ENCODE measurements at regions not wholly inside any gene's neighbourhood (a gene's known extent, or its start where the extent isn't known, plus 50 kb on each side); places are given as distances from the start of the nearest gene placed in this dataset.

- H3K27me3 ChIP-seq (ENCODE audit: insufficient read depth, low read depth, low read length), result no peaks in the 10 kb centered on the region
- TF ChIP-seq EZH2 (IDR thresholded peaks at IDR 0.05; ENCODE audit: borderline replicate concordance, insufficient read depth, low read length, poor library complexity, severe bottlenecking), result no peak
- TF ChIP-seq REST (IDR thresholded peaks at IDR 0.05; ENCODE audit: borderline replicate concordance), result no peak
- TF ChIP-seq, protein P1, sequence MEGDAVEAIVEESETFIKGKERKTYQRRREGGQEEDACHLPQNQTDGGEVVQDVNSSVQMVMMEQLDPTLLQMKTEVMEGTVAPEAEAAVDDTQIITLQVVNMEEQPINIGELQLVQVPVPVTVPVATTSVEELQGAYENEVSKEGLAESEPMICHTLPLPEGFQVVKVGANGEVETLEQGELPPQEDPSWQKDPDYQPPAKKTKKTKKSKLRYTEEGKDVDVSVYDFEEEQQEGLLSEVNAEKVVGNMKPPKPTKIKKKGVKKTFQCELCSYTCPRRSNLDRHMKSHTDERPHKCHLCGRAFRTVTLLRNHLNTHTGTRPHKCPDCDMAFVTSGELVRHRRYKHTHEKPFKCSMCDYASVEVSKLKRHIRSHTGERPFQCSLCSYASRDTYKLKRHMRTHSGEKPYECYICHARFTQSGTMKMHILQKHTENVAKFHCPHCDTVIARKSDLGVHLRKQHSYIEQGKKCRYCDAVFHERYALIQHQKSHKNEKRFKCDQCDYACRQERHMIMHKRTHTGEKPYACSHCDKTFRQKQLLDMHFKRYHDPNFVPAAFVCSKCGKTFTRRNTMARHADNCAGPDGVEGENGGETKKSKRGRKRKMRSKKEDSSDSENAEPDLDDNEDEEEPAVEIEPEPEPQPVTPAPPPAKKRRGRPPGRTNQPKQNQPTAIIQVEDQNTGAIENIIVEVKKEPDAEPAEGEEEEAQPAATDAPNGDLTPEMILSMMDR (IDR thresholded peaks at IDR 0.05; ENCODE audit: poor library complexity, severe bottlenecking), result peak; percentile 17
- no peak for TF ChIP-seq RAD21 (conservative IDR thresholded peaks at IDR 0.05)
- peak; percentile 22 for TF ChIP-seq SMC3 (conservative IDR thresholded peaks at IDR 0.05; ENCODE audit: poor library complexity)
- H2AFZ ChIP-seq (ENCODE audit: low read depth, low read length), result no peak overlapping the region
- H3K36me3 ChIP-seq (ENCODE audit: insufficient read depth, low read length), result no peaks in the 10 kb centered on the region
- H3K9ac ChIP-seq (ENCODE audit: low read length), result no peak overlapping the region
- no peaks in the 10 kb centered on the region for H4K20me1 ChIP-seq (ENCODE audit: insufficient read depth)
- no peak overlapping the region for H3K4me3 ChIP-seq (ENCODE audit: low read length)
- no peaks in the 10 kb centered on the region for H3K9me2 ChIP-seq (ENCODE audit: insufficient read depth, low read length)
- H3K27ac ChIP-seq (ENCODE audit: low read length), result no peak overlapping the region
- no peaks in the 10 kb centered on the region for H3F3A ChIP-seq (ENCODE audit: insufficient read depth, low read length, poor library complexity, severe bottlenecking)
- no peaks in the 10 kb centered on the region for H3K79me2 ChIP-seq (replicated peaks; ENCODE audit: insufficient read depth, low read length)
- no peaks in the 10 kb centered on the region for H3K9me3 ChIP-seq (ENCODE audit: low read length)
- H3K4me2 ChIP-seq (ENCODE audit: low read length), result no peak overlapping the region
These were observed 380.8 kb downstream of the HHIPL2 start for GRCh38 chr1:222167111-222167510.

DNA sequence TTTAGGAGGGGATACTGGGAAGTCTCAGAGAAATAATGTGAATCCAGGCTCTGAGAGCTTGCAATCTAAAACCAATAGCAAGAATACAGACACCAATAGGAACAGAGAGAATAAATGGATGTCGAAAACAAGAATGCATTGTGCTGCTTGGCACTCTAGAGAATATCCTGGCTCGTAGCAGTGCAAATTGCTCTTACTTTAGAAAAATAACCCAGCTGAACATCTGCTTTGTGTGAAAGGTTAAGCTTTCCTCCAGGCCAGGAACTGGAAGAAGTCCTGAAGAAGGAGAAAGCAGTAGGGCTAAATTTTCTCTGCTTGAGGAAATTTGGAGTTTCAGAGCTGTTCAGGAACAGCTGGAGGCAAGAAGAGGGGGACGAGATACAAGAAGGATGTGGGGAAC lies 382.3 kb downstream of the HHIPL2 start:
- no peak overlapping the region for H3K27ac ChIP-seq (ENCODE audit: low read length)
- TF ChIP-seq EZH2 (IDR thresholded peaks at IDR 0.05; ENCODE audit: borderline replicate concordance, insufficient read depth, low read length, poor library complexity, severe bottlenecking), result no peak
- TF ChIP-seq SMC3 (conservative IDR thresholded peaks at IDR 0.05; ENCODE audit: poor library complexity), result no peak
- TF ChIP-seq POLR2AphosphoS5 (IDR thresholded peaks at IDR 0.05), result no peak
- TF ChIP-seq, protein P1 (IDR thresholded peaks at IDR 0.05; ENCODE audit: poor library complexity, severe bottlenecking), result no peak
- no peaks in the 10 kb centered on the region for H4K20me1 ChIP-seq (ENCODE audit: insufficient read depth)
- no peaks in the 10 kb centered on the region for H3K79me2 ChIP-seq (replicated peaks; ENCODE audit: insufficient read depth, low read length)
- no peaks in the 10 kb centered on the region for H3F3A ChIP-seq (ENCODE audit: insufficient read depth, low read length, poor library complexity, severe bottlenecking)
- H3K4me3 ChIP-seq (ENCODE audit: low read length), result no peak overlapping the region
- H3K4me2 ChIP-seq (ENCODE audit: low read length), result no peak overlapping the region
- no peak overlapping the region for H2AFZ ChIP-seq (ENCODE audit: low read depth, low read length)
- no peaks in the 10 kb centered on the region for H3K27me3 ChIP-seq (ENCODE audit: insufficient read depth, low read depth, low read length)
- no peak overlapping the region for H3K9ac ChIP-seq (ENCODE audit: low read length)
- no peaks in the 10 kb centered on the region for H3K36me3 ChIP-seq (ENCODE audit: insufficient read depth, low read length)
- no peaks in the 10 kb centered on the region for H3K9me2 ChIP-seq (ENCODE audit: insufficient read depth, low read length)
- no peaks in the 10 kb centered on the region for H3K9me3 ChIP-seq (ENCODE audit: low read length)

Data from neural cell (in vitro differentiated cells).